HL-60 (cell line): ENCODE measurements at regions not wholly inside any gene's neighbourhood (a gene's known extent, or its start where the extent isn't known, plus 50 kb on each side); places are given as distances from the start of the nearest gene placed in this dataset.

Experiments
- GABPA ChIP-seq: IDR thresholded peaks from 2 replicates; pipeline ENCODE4 v1.6.1; 2012; ENCODE audit warnings: low read depth
- POLR2AphosphoS5 ChIP-seq: IDR thresholded peaks from 2 replicates; pipeline ENCODE4 v1.6.1; 2012; ENCODE audit warnings: low read depth
- TF ChIP-seq, protein P1 (sequence below): IDR thresholded peaks from one replicate; pipeline ENCODE4 v1.5.1; 2011; ENCODE audit warnings: low read length, control low read depth, inconsistent platforms; ENCODE audit not compliant: insufficient read depth

GRCh38 chr11:134768463-134768862 lies 356.4 kb upstream of the B3GAT1 start:
- TF ChIP-seq, protein P1, sequence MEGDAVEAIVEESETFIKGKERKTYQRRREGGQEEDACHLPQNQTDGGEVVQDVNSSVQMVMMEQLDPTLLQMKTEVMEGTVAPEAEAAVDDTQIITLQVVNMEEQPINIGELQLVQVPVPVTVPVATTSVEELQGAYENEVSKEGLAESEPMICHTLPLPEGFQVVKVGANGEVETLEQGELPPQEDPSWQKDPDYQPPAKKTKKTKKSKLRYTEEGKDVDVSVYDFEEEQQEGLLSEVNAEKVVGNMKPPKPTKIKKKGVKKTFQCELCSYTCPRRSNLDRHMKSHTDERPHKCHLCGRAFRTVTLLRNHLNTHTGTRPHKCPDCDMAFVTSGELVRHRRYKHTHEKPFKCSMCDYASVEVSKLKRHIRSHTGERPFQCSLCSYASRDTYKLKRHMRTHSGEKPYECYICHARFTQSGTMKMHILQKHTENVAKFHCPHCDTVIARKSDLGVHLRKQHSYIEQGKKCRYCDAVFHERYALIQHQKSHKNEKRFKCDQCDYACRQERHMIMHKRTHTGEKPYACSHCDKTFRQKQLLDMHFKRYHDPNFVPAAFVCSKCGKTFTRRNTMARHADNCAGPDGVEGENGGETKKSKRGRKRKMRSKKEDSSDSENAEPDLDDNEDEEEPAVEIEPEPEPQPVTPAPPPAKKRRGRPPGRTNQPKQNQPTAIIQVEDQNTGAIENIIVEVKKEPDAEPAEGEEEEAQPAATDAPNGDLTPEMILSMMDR = no peak
- no peak for TF ChIP-seq GABPA
- no peak for TF ChIP-seq POLR2AphosphoS5
